Activated B cell treated with CpG ODN at 0.5 μM for 24 hours (primary cell): ENCODE measurements at regions not wholly inside any gene's neighbourhood (a gene's known extent, or its start where the extent isn't known, plus 50 kb on each side); places are given as distances from the start of the nearest gene placed in this dataset.

Experiments
- ATAC-seq: fragments of 200-7000 bp; cut with Tn5 transposase; one replicate; pipeline ENCODE4 v1.10.0; 2021; ENCODE audit warnings: low read depth, mild to moderate bottlenecking, moderate library complexity
- CTCF ChIA-PET: fragments of 350-600 bp; sonication (Branson Sonifier 250); formaldehyde crosslinking; loops from one replicate; lab custom pipeline; 2021; ENCODE audit warnings: antibody characterized with exemption; lab: Charles Lee
- POLR2A ChIA-PET: fragments of 350-600 bp; sonication (Branson Sonifier 250); formaldehyde crosslinking; loops from one replicate; lab custom pipeline; 2021; ENCODE audit warnings: antibody characterized with exemption; lab: Charles Lee
- DNase-seq: peaks from one replicate; pipeline ENCODE4 v3.0.0; 2022
- H3K27ac Mint-ChIP-seq: one replicate; pipeline ENCODE4 v1.8.0; 2020; ENCODE audit warnings: mixed read lengths
- H3K27me3 Mint-ChIP-seq: one replicate; pipeline ENCODE4 v1.8.0; 2021; ENCODE audit warnings: mixed read lengths
- H3K36me3 Mint-ChIP-seq: one replicate; pipeline ENCODE4 v1.8.0; 2021; ENCODE audit warnings: low read depth, mixed read lengths
- H3K4me1 Mint-ChIP-seq: one replicate; pipeline ENCODE4 v1.8.0; 2021; ENCODE audit warnings: mixed read lengths
- H3K4me3 Mint-ChIP-seq: one replicate; pipeline ENCODE4 v1.8.0; 2020; ENCODE audit warnings: mild to moderate bottlenecking, mixed read lengths
- H3K9me3 Mint-ChIP-seq: one replicate; pipeline ENCODE4 v1.8.0; 2020; ENCODE audit warnings: mixed read lengths
- intact Hi-C: fragments of 100-400 bp; cut with micrococcal nuclease; formaldehyde crosslinking; loops from one replicate; pipeline ENCODE4 v1.15.1; 2024
- TF ChIP-seq, protein P1 (sequence below): fragments of 200-600 bp; IDR thresholded peaks from one replicate; pipeline ENCODE4 v1.8.0; 2022; ENCODE audit warnings: antibody characterized with exemption, mild to moderate bottlenecking

DNA sequence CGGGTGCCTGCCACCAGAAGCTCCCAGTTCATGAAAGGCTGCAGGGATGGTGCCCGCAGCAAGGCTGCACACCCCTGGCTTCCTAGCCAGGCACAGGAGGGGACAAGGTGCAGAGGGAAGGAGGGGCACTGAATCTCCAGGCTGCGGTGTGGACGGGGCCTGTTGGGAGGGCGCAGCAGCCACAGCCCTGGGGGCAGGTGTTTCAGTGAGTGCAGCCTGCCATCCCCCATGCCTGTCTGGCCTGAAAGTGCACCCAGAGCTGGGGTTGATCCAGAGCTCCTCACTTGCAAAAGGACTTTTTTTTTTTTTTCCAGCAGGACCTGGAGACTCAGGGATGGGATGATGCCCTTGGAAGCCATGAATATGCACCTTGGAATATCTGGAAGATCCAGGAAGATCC is 153.7 kb upstream of the C1orf174 start:
- H3K27me3 Mint-ChIP-seq = peaks cover 2% of the 10 kb centered on the region
- CTCF ChIA-PET = no interaction called here
- ATAC-seq (no peak), DNase-seq (no peak)
- H3K4me1 Mint-ChIP-seq = peaks cover 10% of the 10 kb centered on the region
- intact Hi-C loops = no loop called here
- no peak overlapping the region for H3K4me3 Mint-ChIP-seq
- H3K36me3 Mint-ChIP-seq = no peaks in the 10 kb centered on the region
- no peak overlapping the region for H3K27ac Mint-ChIP-seq
- TF ChIP-seq, protein P1, sequence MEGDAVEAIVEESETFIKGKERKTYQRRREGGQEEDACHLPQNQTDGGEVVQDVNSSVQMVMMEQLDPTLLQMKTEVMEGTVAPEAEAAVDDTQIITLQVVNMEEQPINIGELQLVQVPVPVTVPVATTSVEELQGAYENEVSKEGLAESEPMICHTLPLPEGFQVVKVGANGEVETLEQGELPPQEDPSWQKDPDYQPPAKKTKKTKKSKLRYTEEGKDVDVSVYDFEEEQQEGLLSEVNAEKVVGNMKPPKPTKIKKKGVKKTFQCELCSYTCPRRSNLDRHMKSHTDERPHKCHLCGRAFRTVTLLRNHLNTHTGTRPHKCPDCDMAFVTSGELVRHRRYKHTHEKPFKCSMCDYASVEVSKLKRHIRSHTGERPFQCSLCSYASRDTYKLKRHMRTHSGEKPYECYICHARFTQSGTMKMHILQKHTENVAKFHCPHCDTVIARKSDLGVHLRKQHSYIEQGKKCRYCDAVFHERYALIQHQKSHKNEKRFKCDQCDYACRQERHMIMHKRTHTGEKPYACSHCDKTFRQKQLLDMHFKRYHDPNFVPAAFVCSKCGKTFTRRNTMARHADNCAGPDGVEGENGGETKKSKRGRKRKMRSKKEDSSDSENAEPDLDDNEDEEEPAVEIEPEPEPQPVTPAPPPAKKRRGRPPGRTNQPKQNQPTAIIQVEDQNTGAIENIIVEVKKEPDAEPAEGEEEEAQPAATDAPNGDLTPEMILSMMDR = no peak
- no peaks in the 10 kb centered on the region for H3K9me3 Mint-ChIP-seq
- POLR2A ChIA-PET = no interaction called here

DNA sequence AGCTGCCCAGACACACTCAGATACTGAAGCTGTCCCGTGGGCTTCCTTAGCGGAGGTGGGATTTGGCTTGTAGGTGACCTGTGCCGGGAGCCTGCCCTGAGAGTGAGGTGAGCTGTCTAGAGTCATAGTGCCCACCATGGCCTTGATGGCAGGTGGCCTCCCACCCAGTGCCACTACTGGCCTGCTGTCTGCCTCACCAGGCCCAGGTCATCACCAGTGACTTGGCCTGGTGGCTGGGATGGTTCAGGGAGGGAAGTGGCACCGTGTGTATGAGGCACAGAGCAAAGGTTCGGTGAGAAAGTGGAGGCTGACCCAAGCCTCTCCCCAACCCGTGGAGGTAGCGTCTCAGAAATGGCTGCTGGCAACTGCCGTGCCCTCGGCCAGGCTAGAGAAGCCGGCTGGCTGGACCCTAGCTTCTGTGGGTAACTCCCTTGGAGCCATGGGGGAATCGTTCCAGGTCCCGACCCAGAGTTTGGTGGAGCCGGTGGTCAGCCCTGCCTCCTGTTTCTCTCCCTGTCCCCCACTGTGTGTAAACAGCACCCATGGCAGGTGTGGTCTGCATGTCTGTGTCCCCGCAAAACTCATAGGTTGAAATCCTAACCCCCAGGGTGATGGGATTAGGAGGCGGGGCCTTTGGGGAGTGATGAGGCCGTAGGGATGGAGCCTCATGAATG is 155.4 kb upstream of the C1orf174 start:
- TF ChIP-seq, protein P1 = no peak
- Mint-ChIP-seq H3K4me3 (no peak overlapping the region), H3K36me3 (no peaks in the 10 kb centered on the region), H3K27me3 (no peaks in the 10 kb centered on the region), H3K27ac (no peak overlapping the region), H3K4me1 (no peaks in the 10 kb centered on the region), H3K9me3 (no peaks in the 10 kb centered on the region)
- no peak for ATAC-seq
- CTCF ChIA-PET = no interaction called here
- intact Hi-C loops = no loop called here
- POLR2A ChIA-PET = no interaction called here
- no peak for DNase-seq

DNA sequence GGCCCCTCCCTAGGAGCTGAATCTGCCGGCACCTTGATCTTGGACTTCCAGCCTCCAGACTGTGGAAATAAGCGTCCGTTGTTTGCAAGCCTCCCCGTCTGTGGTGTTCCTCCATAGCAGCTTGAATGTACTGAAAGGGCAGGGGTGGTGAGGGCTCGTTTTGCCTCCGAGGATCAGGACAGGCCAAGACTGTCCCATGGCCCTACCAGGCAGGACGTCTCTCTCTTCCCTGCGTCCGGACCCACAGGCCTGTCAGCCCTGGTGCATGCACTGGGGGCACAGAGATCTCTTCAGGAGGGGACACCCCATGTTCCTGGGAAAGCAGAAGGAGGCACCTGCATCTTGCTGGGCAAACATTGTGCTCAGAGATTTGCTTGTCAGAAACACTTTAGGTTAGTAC is 156.3 kb upstream of the C1orf174 start:
- H3K4me3 Mint-ChIP-seq = no peak overlapping the region
- intact Hi-C loops = no loop called here
- no peaks in the 10 kb centered on the region for H3K36me3 Mint-ChIP-seq
- ChIA-PET POLR2A (no interaction called here), CTCF (no interaction called here)
- no peak for ATAC-seq
- H3K9me3 Mint-ChIP-seq = no peaks in the 10 kb centered on the region
- no peaks in the 10 kb centered on the region for H3K4me1 Mint-ChIP-seq
- no peak overlapping the region for H3K27ac Mint-ChIP-seq
- no peaks in the 10 kb centered on the region for H3K27me3 Mint-ChIP-seq
- TF ChIP-seq, protein P1 = no peak
- DNase-seq = no peak

DNA sequence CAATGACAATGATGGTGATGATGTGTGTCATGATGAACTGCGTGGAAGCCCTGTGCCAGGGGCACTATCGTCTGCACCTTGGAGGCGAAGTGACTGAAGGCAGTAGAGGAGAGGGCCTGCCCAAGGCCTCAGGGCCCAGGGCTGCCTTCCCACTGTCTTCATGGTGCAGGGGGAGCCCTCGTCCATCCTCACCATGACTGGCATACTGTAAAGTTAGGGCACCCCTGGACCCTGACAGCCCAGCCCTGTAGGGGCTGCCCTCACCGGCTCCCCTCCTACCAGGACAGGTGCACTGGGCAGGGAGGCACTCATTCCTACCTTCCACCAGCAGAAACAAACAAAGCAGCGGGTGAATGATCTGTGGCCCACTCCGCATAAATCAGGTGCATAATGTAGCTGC is 156.9 kb upstream of the C1orf174 start:
- Mint-ChIP-seq H3K36me3 (no peaks in the 10 kb centered on the region), H3K9me3 (no peaks in the 10 kb centered on the region), H3K4me3 (no peak overlapping the region), H3K4me1 (no peaks in the 10 kb centered on the region), H3K27ac (no peak overlapping the region), H3K27me3 (no peaks in the 10 kb centered on the region)
- intact Hi-C loops = no loop called here
- CTCF ChIA-PET = no interaction called here
- DNase-seq = no peak
- TF ChIP-seq, protein P1 = no peak
- no peak for ATAC-seq
- POLR2A ChIA-PET = no interaction called here

DNA sequence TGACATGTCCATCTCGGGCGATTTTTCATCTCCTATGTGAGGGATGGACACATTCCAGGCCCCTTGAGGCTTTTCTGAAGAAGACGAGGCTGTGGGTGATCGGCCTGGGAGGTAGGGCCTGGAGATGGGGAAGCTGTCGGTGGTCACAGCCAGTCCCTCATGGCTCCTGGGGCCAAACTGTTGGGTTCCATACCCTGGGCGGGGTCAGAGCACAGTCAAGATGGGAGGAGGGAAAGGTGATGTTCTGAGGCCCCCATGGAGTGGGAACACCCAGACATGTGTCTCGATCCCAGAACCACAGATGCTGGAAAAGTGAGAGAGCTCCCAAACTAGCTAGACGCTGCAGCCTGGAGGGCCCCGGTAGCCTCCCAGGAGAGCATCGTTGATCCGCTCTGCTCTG is 157.5 kb upstream of the C1orf174 start:
- CTCF ChIA-PET = no interaction called here
- no peak for DNase-seq
- TF ChIP-seq, protein P1 = no peak
- H3K9me3 Mint-ChIP-seq = no peaks in the 10 kb centered on the region
- no peak overlapping the region for H3K4me3 Mint-ChIP-seq
- POLR2A ChIA-PET = no interaction called here
- H3K27ac Mint-ChIP-seq = no peak overlapping the region
- no peak for ATAC-seq
- no peaks in the 10 kb centered on the region for H3K36me3 Mint-ChIP-seq
- no peaks in the 10 kb centered on the region for H3K27me3 Mint-ChIP-seq
- intact Hi-C loops = no loop called here
- no peaks in the 10 kb centered on the region for H3K4me1 Mint-ChIP-seq
